Superior temporal gyrus (tissue), 1 donor: ENCODE measurements at regions not wholly inside any gene's neighbourhood (a gene's known extent, or its start where the extent isn't known, plus 50 kb on each side); places are given as distances from the start of the nearest gene placed in this dataset.
"Not testable (repeated sequence)": the region's sequence is repeated elsewhere in the genome, so short reads cannot be mapped to it uniquely, and the experiment has no call there.

ENCODE experiments used
- DNase-seq: peaks from one replicate; pipeline ENCODE4 v3.0.0-alpha.2; 2016; ENCODE audit errors: extremely low spot score

DNA sequence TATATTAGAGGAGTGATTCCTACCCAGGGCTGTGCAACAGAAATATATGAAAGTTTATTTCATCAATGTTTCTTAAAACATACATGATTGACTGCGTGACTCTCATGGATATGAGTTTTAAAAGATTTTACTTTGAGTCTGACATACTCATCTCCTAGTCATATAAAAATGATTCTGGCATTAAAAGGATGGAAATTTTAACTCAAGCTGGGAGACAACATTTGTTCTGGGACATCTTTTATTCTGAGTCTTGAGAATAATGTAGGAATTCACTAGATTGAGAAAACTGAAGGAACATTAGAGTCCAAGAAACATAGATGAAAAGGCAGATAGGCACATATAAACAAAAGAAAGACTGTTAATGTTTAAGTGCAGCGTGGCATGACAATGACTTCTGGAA, 649.6 kb downstream of the SPRY1 start:
- DNase-seq = no peak

- DNase-seq = no peak
Observed at GRCh38 chr4:124053872-124054538, 657.4 kb downstream of the SPRY1 start.

DNA sequence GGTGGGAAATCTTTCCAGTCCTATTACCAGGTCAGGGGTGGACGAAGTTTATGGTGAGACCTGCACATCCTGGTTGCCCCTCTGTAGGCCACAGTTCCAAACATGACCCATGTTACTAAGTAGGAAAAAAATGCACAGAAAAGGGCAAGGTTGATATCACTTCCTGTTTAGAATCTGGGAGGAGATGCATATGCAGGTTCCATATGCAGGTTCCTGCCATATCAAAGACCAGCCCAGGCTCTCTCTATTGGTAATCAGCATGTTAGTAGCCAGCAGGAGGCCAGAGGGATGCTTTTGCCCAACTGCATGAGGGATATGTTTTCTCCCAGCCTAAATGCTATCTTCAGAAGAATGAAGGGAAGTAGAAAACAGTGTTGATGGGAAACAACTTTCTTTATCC, 657.2 kb downstream of the ANKRD50 start:
- DNase-seq = no peak

DNA sequence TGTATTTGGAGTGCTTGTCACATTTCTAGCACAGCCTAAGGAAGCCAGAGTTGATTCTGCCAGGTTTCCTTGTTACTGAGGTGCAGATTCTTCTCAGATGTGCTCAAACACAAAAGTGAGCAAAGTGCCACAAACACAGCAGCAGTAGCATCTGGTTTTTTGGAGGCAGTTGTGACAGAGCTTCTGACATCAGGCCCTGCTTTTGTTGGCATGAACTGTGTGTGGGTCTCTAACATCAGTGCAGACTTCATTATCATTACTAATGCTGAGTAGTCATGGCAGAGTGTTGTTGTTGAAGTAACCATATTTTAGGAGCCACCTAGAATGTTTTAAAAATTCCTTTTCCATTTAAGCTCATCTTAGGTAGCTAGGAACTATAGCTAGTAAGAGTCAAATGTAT, 656.6 kb downstream of the ANKRD50 start:
- no peak for DNase-seq

GRCh38 chr4:124060261-124060918, 652.1 kb downstream of the ANKRD50 start:
- peak; percentile 27 for DNase-seq

GRCh38 chr4:124061413-124061812, 651.1 kb downstream of the ANKRD50 start:
- DNase-seq = no peak

- DNase-seq = no peak
Observed at GRCh38 chr4:124065422-124065821, 647.1 kb downstream of the ANKRD50 start.

- no peak for DNase-seq
Observed at GRCh38 chr4:124065936-124066335, 646.6 kb downstream of the ANKRD50 start.

DNA sequence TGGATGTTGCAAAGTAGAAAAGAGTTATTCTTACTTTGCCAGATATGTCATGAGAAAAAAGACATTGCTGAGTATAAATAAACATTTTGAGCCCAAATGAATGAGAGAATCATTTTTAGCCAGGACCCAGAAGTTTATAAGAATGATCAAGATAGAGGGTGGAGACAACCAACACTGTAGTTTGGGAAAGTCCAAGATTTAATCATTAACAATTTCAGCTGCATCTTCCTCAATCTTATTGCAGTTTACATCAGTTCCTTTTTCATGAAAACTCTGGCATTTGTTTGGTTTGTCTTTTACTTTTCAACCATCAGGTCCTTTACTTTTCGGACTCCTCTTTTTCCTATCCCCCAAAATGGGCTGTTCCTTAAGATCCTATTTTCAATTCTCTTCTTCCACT, 645.9 kb downstream of the ANKRD50 start:
- DNase-seq = no peak

GRCh38 chr4:124067046-124067445, 645.5 kb downstream of the ANKRD50 start:
- no peak for DNase-seq

DNA sequence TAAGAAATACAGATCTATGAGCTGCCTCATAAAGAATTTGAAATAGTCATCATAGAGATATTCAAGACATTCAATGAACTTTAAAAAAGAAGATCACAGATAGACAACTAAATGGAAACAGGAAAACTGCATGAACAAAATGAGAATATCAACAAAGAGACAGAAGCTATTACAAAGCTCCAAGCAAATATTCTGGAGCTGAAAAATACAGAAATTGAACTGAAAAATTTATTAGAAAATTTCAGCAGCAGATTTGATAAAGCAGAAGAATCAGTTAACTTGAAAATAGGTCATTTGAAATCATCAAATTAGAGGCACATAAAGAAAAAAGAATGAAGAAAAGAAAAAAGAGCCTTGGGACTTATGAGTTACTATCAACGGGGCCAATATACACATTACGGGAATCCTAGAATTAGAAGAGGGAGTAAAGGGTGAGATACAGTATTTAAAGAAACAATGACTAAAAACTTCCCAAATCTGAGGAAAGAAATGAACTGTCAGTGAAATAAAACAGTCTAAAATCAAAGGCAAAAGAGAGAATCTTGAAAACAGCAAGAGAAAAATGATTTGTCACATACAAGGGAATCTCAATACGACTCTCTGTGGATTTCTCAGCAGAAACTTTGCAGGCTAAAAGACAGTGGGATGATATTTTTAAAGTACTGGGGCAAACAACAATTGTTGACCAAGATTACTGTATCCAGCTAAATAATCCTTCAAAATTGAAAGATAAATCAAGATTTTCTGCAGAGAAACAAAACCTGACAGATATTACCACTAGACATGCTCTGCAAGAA, 641.6 kb downstream of the ANKRD50 start:
- DNase-seq = no peak

GRCh38 chr4:124075276-124075675, 637.3 kb downstream of the ANKRD50 start:
- DNase-seq = not testable (repeated sequence)

- DNase-seq = no peak
Observed at GRCh38 chr4:124079174-124079780, 633.3 kb downstream of the ANKRD50 start.

- no peak for DNase-seq
Observed at GRCh38 chr4:124083711-124084110, 628.8 kb downstream of the ANKRD50 start.

GRCh38 chr4:124085561-124086180, 626.9 kb downstream of the ANKRD50 start:
- DNase-seq = no peak

DNA sequence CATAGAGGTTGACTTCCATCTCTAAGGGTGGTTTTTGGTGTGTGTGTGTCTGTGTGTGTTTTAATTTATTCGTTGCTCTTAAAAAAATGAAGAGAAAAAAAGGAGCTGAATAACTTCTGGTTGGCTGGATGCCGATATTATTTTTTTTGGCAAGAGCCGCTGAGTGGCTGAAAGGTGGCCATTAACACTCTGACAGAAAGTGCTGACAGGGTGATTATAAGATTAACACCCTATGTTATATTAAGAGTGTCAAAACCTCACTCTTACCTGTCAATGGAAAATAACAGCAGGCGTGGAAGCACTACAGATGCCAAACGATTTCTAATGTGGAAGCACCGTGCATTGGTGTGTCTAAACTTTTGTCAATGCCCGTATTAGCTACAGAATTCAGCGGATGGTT, 622.5 kb downstream of the ANKRD50 start:
- no peak for DNase-seq

GRCh38 chr4:124092101-124092500, 620.4 kb downstream of the ANKRD50 start:
- no peak for DNase-seq

DNA sequence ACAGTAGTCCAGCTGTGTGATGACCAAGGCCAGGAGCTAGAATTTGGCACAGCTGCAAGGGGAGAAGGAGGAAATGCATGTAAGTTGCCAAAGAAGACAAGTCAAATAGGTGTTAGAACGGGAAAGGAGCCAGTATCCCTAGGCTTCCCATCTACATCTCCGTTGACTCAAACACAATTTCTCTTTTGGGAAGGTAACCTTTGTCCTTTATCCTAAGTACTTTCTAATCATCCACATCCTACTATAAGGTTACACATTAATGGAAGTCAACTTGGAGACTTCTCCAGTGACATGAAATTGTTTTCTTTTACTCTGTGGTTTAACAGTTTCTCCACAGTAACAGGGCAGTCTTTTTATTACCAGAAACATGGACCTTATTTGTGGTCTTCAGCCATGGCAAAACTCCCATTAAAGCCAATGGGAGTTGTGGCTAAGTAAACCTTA, 620.0 kb downstream of the ANKRD50 start:
- DNase-seq = no peak

- no peak for DNase-seq
Observed at GRCh38 chr4:124095621-124096020, 616.9 kb downstream of the ANKRD50 start.

DNA sequence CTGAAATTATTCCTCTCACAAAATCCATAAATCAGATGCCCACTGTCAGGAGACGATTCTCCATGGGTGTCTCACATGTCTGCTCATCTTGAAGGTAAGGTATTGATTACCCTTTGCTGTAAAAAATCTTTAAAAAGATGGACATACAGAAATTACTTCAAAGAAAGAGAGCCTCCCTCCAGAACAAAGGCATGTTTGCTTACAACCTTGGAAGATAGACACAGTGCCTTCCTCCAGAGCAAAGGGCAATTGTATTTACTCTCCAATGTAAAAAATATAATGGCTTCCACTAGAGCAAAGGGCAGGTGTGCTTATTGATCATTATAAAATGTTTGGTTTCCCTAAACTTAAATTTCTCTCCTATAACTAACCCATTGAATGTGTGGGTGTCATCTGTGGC, 616.2 kb downstream of the ANKRD50 start:
- DNase-seq = no peak

DNA sequence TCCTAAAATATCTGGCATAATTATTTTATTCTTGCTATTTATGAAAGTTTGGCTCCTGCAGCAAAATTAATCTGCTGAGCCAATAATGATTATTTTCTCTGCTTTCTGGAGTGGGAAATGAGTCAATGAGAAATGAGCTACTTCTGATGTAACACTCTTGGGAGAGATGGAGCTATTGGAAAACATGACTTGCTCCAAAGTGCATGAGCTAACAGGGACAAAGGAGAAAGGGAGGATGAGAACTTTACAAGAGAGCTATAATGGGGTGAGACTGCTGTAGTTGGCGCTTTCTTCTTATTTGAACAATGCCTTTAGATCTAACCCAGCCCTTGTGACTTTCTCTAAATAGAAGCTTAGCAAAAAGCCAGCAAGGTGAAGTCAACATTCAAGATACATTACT, 615.1 kb downstream of the ANKRD50 start:
- no peak for DNase-seq

DNA sequence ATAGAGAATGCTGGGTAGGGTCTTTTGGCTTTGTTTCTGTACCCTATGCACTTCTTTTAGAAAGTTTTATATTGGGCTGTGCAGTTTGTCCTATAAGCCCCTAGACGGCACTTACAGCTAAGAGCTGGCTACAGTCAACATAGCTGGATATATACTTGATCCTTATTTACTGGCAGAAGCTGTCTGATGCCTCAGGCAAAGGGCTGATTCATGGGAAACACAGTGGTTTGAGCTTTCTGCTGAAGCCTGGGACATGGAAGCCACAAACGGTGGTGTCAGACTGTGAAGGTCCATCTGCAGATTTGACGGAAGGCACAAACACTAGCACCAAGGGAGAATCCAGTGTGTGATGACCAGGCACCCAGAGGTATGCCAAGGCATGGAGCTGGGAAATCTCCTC, 608.4 kb downstream of the ANKRD50 start:
- DNase-seq = no peak
